Fibroblast of gingiva (primary cell): ENCODE measurements at regions not wholly inside any gene's neighbourhood (a gene's known extent, or its start where the extent isn't known, plus 50 kb on each side); places are given as distances from the start of the nearest gene placed in this dataset.

Experiments
- DNase-seq: peaks from one replicate; pipeline ENCODE4 v3.0.0-alpha.2; 2011; ENCODE audit warnings: low read depth

- no peak for DNase-seq
Measured at GRCh38 chr1:234701737-234702341, 91.9 kb upstream of the IRF2BP2 start.

GRCh38 chr1:234699795-234700665 is 90.1 kb upstream of the IRF2BP2 start:
- peak; percentile 31 for DNase-seq

GRCh38 chr1:234698686-234699085 is 88.7 kb upstream of the IRF2BP2 start:
- no peak for DNase-seq

GRCh38 chr1:234697741-234698140 is 87.8 kb upstream of the IRF2BP2 start:
- DNase-seq, result no peak

GRCh38 chr1:234697015-234697414 is 87.0 kb upstream of the IRF2BP2 start:
- DNase-seq, result peak; percentile 26

GRCh38 chr1:234696148-234696576 is 86.2 kb upstream of the IRF2BP2 start:
- no peak for DNase-seq

GRCh38 chr1:234694661-234695060 is 84.7 kb upstream of the IRF2BP2 start:
- DNase-seq, result no peak

- no peak for DNase-seq
Measured at GRCh38 chr1:234692966-234693580, 83.1 kb upstream of the IRF2BP2 start.

GRCh38 chr1:234691567-234691966 is 81.6 kb upstream of the IRF2BP2 start:
- DNase-seq, result peak; percentile 26

- DNase-seq, result no peak
Measured at GRCh38 chr1:234690872-234691271, 80.9 kb upstream of the IRF2BP2 start.

- DNase-seq, result no peak
Measured at GRCh38 chr1:234689236-234689635, 79.3 kb upstream of the IRF2BP2 start.

GRCh38 chr1:234687011-234687410 is 77.0 kb upstream of the IRF2BP2 start:
- peak; percentile 25 for DNase-seq

- no peak for DNase-seq
Measured at GRCh38 chr1:234686035-234686434, 76.1 kb upstream of the IRF2BP2 start.

GRCh38 chr1:234684856-234685255 is 74.9 kb upstream of the IRF2BP2 start:
- DNase-seq, result peak; percentile 84

- DNase-seq, result peak; percentile 88
Measured at GRCh38 chr1:234683861-234684632, 74.1 kb upstream of the IRF2BP2 start.

- DNase-seq, result no peak
Measured at GRCh38 chr1:234683127-234683860, 73.3 kb upstream of the IRF2BP2 start.

GRCh38 chr1:234681990-234682389 is 72.0 kb upstream of the IRF2BP2 start:
- DNase-seq, result no peak

- DNase-seq, result no peak
Measured at GRCh38 chr1:234681065-234681464, 71.1 kb upstream of the IRF2BP2 start.

- DNase-seq, result no peak
Measured at GRCh38 chr1:234680331-234680904, 70.4 kb upstream of the IRF2BP2 start.

- DNase-seq, result peak; percentile 60
Measured at GRCh38 chr1:234676103-234676594, 66.2 kb upstream of the IRF2BP2 start.

- no peak for DNase-seq
Measured at GRCh38 chr1:234675572-234675971, 65.6 kb upstream of the IRF2BP2 start.
